IMR-90 (cell line): ENCODE measurements at regions not wholly inside any gene's neighbourhood (a gene's known extent, or its start where the extent isn't known, plus 50 kb on each side); places are given as distances from the start of the nearest gene placed in this dataset.

Experiments used
- ATAC-seq: fragments of 200-7000 bp; cut with Tn5 transposase; 2 replicates; pipeline ENCODE4 v1.9.1; 2020; ENCODE audit warnings: low read depth, mild to moderate bottlenecking, moderate library complexity
- BruUV-seq: library from RNA; stranded (reverse); fragments of 400-500 nt; replicated peaks from 2 replicates; lab custom pipeline; 2021; lab: Mats Ljungman, UMichigan
- CTCF ChIA-PET: fragments of 300-600 bp; formaldehyde crosslinking; extraction: SDS; loops from one replicate; lab custom pipeline; 2021; ENCODE audit warnings: antibody characterized with exemption; lab: Yijun Ruan, JAX
- POLR2A ChIA-PET: fragments of 300-600 bp; sonication (Branson Sonifier 250); formaldehyde crosslinking; loops from one replicate; lab custom pipeline; 2022; ENCODE audit warnings: antibody characterized with exemption; ENCODE audit not compliant: unreplicated experiment; lab: Charles Lee
- DNase-seq: peaks from one replicate; pipeline ENCODE4 v3.0.0; 2013
- H2AFZ ChIP-seq: replicated peaks from 2 replicates; pipeline ENCODE3; 2013; ENCODE audit warnings: low read length, mild to moderate bottlenecking; ENCODE audit not compliant: poor library complexity
- H2AK5ac ChIP-seq: 2 replicates; pipeline ENCODE4 v1.6.1; 2013; ENCODE audit warnings: low read depth, low read length, inconsistent platforms
- H2AK9ac ChIP-seq: replicated peaks from 2 replicates; pipeline ENCODE3; 2013; ENCODE audit warnings: mild to moderate bottlenecking, low read depth, low read length, moderate library complexity; ENCODE audit not compliant: poor library complexity
- H2BK120ac ChIP-seq: 2 replicates; pipeline ENCODE4 v1.6.1; 2013; ENCODE audit warnings: low read depth, low read length, inconsistent platforms
- H2BK15ac ChIP-seq: 3 replicates; pipeline ENCODE4 v1.6.1; 2013; ENCODE audit warnings: low read depth, low read length, inconsistent platforms
- H2BK20ac ChIP-seq: 2 replicates; pipeline ENCODE4 v1.6.1; 2013; ENCODE audit warnings: low read depth, mild to moderate bottlenecking, inconsistent platforms, low read length, moderate library complexity
- H2BK5ac ChIP-seq: 2 replicates; pipeline ENCODE4 v1.6.1; 2013; ENCODE audit warnings: mild to moderate bottlenecking, low read depth, low read length, inconsistent platforms; ENCODE audit not compliant: poor library complexity, severe bottlenecking
- H3K14ac ChIP-seq: replicated peaks from 2 replicates; pipeline ENCODE4 v1.6.1; 2013; ENCODE audit warnings: low read depth, low read length, inconsistent platforms
- H3K18ac ChIP-seq: 2 replicates; pipeline ENCODE4 v1.6.1; 2013; ENCODE audit warnings: low read depth, low read length, control low read depth
- H3K23ac ChIP-seq: 2 replicates; pipeline ENCODE4 v1.6.1; 2013; ENCODE audit warnings: low read depth, low read length, inconsistent platforms
- H3K27ac ChIP-seq: 2 replicates; pipeline ENCODE4 v1.5.1; 2013; ENCODE audit warnings: mild to moderate bottlenecking, control low read depth, low read length; ENCODE audit not compliant: insufficient read depth
- H3K27me3 ChIP-seq: 2 replicates; pipeline ENCODE4 v1.6.1; 2013; ENCODE audit warnings: low read length; ENCODE audit not compliant: control insufficient read depth, insufficient read depth
- H3K36me3 ChIP-seq: 2 replicates; pipeline ENCODE4 v1.6.1; 2013; ENCODE audit warnings: low read length, mixed read lengths; ENCODE audit not compliant: control insufficient read depth, insufficient read depth
- H3K4ac ChIP-seq: 2 replicates; pipeline ENCODE4 v1.6.1; 2013; ENCODE audit warnings: low read depth, low read length, inconsistent platforms
- H3K4me1 ChIP-seq: 2 replicates; pipeline ENCODE4 v1.6.1; 2013; ENCODE audit warnings: low read length, mixed read lengths; ENCODE audit not compliant: control insufficient read depth, insufficient read depth
- H3K4me2 ChIP-seq: 2 replicates; pipeline ENCODE4 v1.6.1; 2013; ENCODE audit warnings: low read depth, mild to moderate bottlenecking, control low read depth, low read length, moderate library complexity
- H3K4me3 ChIP-seq: 2 replicates; pipeline ENCODE4 v1.5.1; 2013; ENCODE audit warnings: low read depth, mild to moderate bottlenecking, control low read depth, low read length, moderate library complexity; ENCODE audit not compliant: insufficient read depth
- H3K56ac ChIP-seq: 2 replicates; pipeline ENCODE4 v1.6.1; 2013; ENCODE audit warnings: low read length, inconsistent platforms; ENCODE audit not compliant: insufficient read depth; ENCODE audit errors: extremely low read depth
- H3K79me1 ChIP-seq, 2 experiments: 2 replicates each; pipeline ENCODE4 v1.6.1; 2013; ENCODE audit warnings: low read length in 2 of 2, inconsistent platforms in 1 of 2, low read depth in 1 of 2
- H3K9ac ChIP-seq: 2 replicates; pipeline ENCODE4 v1.6.1; 2013; ENCODE audit warnings: low read depth, low read length, control low read depth
- H3K9me1 ChIP-seq: 2 replicates; pipeline ENCODE4 v1.6.1; 2013; ENCODE audit warnings: low read length, inconsistent platforms; ENCODE audit not compliant: insufficient read depth
- H3K9me3 ChIP-seq: 2 replicates; pipeline ENCODE4 v1.6.1; 2013; ENCODE audit warnings: low read length; ENCODE audit not compliant: control insufficient read depth, insufficient read depth
- H4K20me1 ChIP-seq: 2 replicates; pipeline ENCODE4 v1.6.1; 2013; ENCODE audit warnings: low read length, inconsistent platforms; ENCODE audit not compliant: insufficient read depth
- H4K5ac ChIP-seq: 2 replicates; pipeline ENCODE4 v1.6.1; 2013; ENCODE audit warnings: mild to moderate bottlenecking, low read depth, low read length, control low read depth
- H4K8ac ChIP-seq, 2 experiments: 2 replicates each; pipeline ENCODE4 v1.6.1; 2013; ENCODE audit warnings: low read depth in 2 of 2, low read length in 2 of 2, control low read depth in 1 of 2, inconsistent platforms in 1 of 2
- H4K91ac ChIP-seq: 2 replicates; pipeline ENCODE4 v1.6.1; 2013; ENCODE audit warnings: low read depth, low read length, inconsistent platforms; ENCODE audit not compliant: insufficient read depth
- CEBPB ChIP-seq: IDR thresholded peaks from 2 replicates; pipeline ENCODE4 v1.6.1; 2012; ENCODE audit warnings: low read depth, low read length, improper control_type of control experiment
- NFE2L2 ChIP-seq: fragments of 150-350 bp; IDR thresholded peaks from 2 replicates; pipeline ENCODE4 v1.6.1; 2016; ENCODE audit warnings: low read depth, mild to moderate bottlenecking, low read length
- WGBS, 2 experiments: methylation state at CpG; one replicate each; pipeline versions ENCODE4 v1.1.5 to v1.1.7; 2013; ENCODE audit warnings: missing lambda C conversion rate in 2 of 2; ENCODE audit not compliant: insufficient read length in 1 of 2; ENCODE audit errors: extremely low coverage in 2 of 2; 5-methylcytosine and 5-hydroxymethylcytosine counted together
- dilution Hi-C: fragments of 300-500 bp; cut with HindIII; formaldehyde crosslinking; loops from one replicate; pipeline ENCODE4 v1.14.3; 2018; ENCODE audit warnings: low sequenced_read_pairs; ENCODE audit not compliant: unreplicated experiment
- in situ Hi-C: fragments of 300-500 bp; cut with MboI; formaldehyde crosslinking; loops from 3 replicates; pipeline ENCODE4 v1.14.3; 2019; ENCODE audit warnings: low sequenced_read_pairs, inconsistent platforms, mixed read lengths
- intact Hi-C: fragments of 100-400 bp; cut with micrococcal nuclease; formaldehyde crosslinking; loops from 2 replicates; pipeline ENCODE4 v1.10.0; 2022

- POLR2A ChIA-PET: no interaction called here
- Histone ChIP-seq H2AFZ (no peak overlapping the region), H2BK120ac (no peak overlapping the region; the same call in 1 of the 2 replicates), H3K4ac (peak overlapping the region; percentile 76; the same call in 1 of the 2 replicates), H2BK20ac (peak overlapping the region; percentile 74; the same call in 1 of the 2 replicates), H4K91ac (no peak overlapping the region), H3K4me3 (no peak overlapping the region), H2BK15ac (no peak overlapping the region), H2AK5ac (no peak overlapping the region), H3K23ac (no peak overlapping the region), H2BK5ac (peak overlapping the region; percentile 12), H3K4me1 (peaks cover 11% of the 10 kb centered on the region), H3K9ac (no peak overlapping the region), H4K5ac (no peak overlapping the region), H3K79me1 (no peaks in the 10 kb centered on the region), H3K18ac (no peak overlapping the region), H3K27me3 (no peaks in the 10 kb centered on the region), H4K20me1 (no peaks in the 10 kb centered on the region), H2AK9ac (no peak overlapping the region), H3K56ac (no peak overlapping the region), H3K36me3 (no peaks in the 10 kb centered on the region), H4K8ac (peak overlapping the region in 1 of 2 experiments; percentile 26; a peak in 1 of 4 replicates), H3K9me3 (no peaks in the 10 kb centered on the region; the same call in 1 of the 2 replicates), H3K14ac (no peak overlapping the region), H3K27ac (no peak overlapping the region; the same call in 1 of the 2 replicates), H3K9me1 (peaks cover 6% of the 10 kb centered on the region), H3K4me2 (no peak overlapping the region; the same call in 1 of the 2 replicates)
- 100% methylated on average over 1 of the region's 3 CpGs; no CpG with 5 or more reads in 1 of the 2 experiments for WGBS, 2 experiments
- dilution Hi-C loops: no loop called here
- ATAC-seq (no peak), DNase-seq (peak; percentile 60)
- intact Hi-C loops: no loop called here
- in situ Hi-C loops: no loop called here
- CTCF ChIA-PET: interaction anchor here (0.5 to 0.6 kb wide), 2 partner anchors 53 to 1630 kb away, joined by 3 read pairs; no protein-coding TSS in a partner anchor
- BruUV-seq: no TSS peak
- TF ChIP-seq CEBPB (peak; percentile 77), NFE2L2 (no peak)
These were observed 82.0 kb downstream of the YIPF5 start for GRCh38 chr5:144088206-144089064.
